MCF 10A (cell line): ENCODE measurements at regions not wholly inside any gene's neighbourhood (a gene's known extent, or its start where the extent isn't known, plus 50 kb on each side); places are given as distances from the start of the nearest gene placed in this dataset.

Experiments
- BruUV-seq: library from RNA; stranded (reverse); fragments of 400-500 nt; replicated peaks from 2 replicates; lab custom pipeline; 2021; lab: Mats Ljungman, UMichigan
- CTCF ChIA-PET: fragments of 300-600 bp; sonication (Branson Sonifier 250); formaldehyde crosslinking; extraction: SDS; loops from one replicate; lab custom pipeline; 2021; ENCODE audit warnings: antibody characterized with exemption, inconsistent platforms; lab: Yijun Ruan, JAX
- POLR2A ChIA-PET: fragments of 300-600, 350-650 bp; sonication (Branson Sonifier 250); formaldehyde crosslinking; extraction: SDS; loops from one replicate; lab custom pipeline; 2020; ENCODE audit warnings: antibody characterized with exemption, inconsistent platforms; lab: Yijun Ruan, JAX
- DNase-seq: peaks from one replicate; pipeline ENCODE4 v3.0.0-alpha.2; 2018; ENCODE audit not compliant: unreplicated experiment
- H3K27ac Mint-ChIP-seq: one replicate; pipeline ENCODE4 v1.8.0; 2022; ENCODE audit warnings: mild to moderate bottlenecking, low read depth, mixed read lengths; ENCODE audit not compliant: unreplicated experiment
- H3K27me3 Mint-ChIP-seq: one replicate; pipeline ENCODE4 v1.8.0; 2022; ENCODE audit warnings: mixed read lengths; ENCODE audit not compliant: insufficient read depth, unreplicated experiment
- H3K36me3 Mint-ChIP-seq: one replicate; pipeline ENCODE4 v1.8.0; 2022; ENCODE audit warnings: mild to moderate bottlenecking, moderate library complexity, mixed read lengths; ENCODE audit not compliant: insufficient read depth, unreplicated experiment
- H3K4me1 Mint-ChIP-seq: one replicate; pipeline ENCODE4 v1.8.0; 2022; ENCODE audit warnings: mixed read lengths; ENCODE audit not compliant: insufficient read depth, unreplicated experiment
- H3K4me3 Mint-ChIP-seq: one replicate; pipeline ENCODE4 v1.8.0; 2022; ENCODE audit warnings: mild to moderate bottlenecking, moderate library complexity, mixed read lengths; ENCODE audit not compliant: unreplicated experiment
- H3K9me3 Mint-ChIP-seq: one replicate; pipeline ENCODE4 v1.8.0; 2022; ENCODE audit warnings: mixed read lengths; ENCODE audit not compliant: unreplicated experiment
- CTCF ChIP-seq: fragments of 200-600 bp; IDR thresholded peaks from one replicate; pipeline ENCODE4 v1.8.0; 2022; ENCODE audit warnings: antibody characterized with exemption, mild to moderate bottlenecking; ENCODE audit not compliant: unreplicated experiment
- intact Hi-C: fragments of 100-400 bp; cut with micrococcal nuclease; formaldehyde crosslinking; loops from 2 replicates; pipeline ENCODE4 v1.14.1; 2022

- POLR2A ChIA-PET, result no interaction called here
- BruUV-seq, result no TSS peak
- DNase-seq, result no peak
- no peaks in the 10 kb centered on the region for H3K27me3 Mint-ChIP-seq
- H3K4me3 Mint-ChIP-seq, result no peak overlapping the region
- H3K9me3 Mint-ChIP-seq, result no peaks in the 10 kb centered on the region
- H3K36me3 Mint-ChIP-seq, result no peaks in the 10 kb centered on the region
- TF ChIP-seq CTCF, result no peak
- intact Hi-C loops, result no loop called here
- no peak overlapping the region for H3K27ac Mint-ChIP-seq
- no peaks in the 10 kb centered on the region for H3K4me1 Mint-ChIP-seq
- CTCF ChIA-PET, result no interaction called here
Observed at GRCh38 chr13:47719164-47719563, 281.9 kb downstream of the SUCLA2 start.

GRCh38 chr13:47718556-47718955 lies 282.5 kb downstream of the SUCLA2 start:
- CTCF ChIA-PET, result no interaction called here
- no peak overlapping the region for H3K27ac Mint-ChIP-seq
- no peak overlapping the region for H3K4me3 Mint-ChIP-seq
- no TSS peak for BruUV-seq
- no peaks in the 10 kb centered on the region for H3K9me3 Mint-ChIP-seq
- H3K27me3 Mint-ChIP-seq, result no peaks in the 10 kb centered on the region
- no peaks in the 10 kb centered on the region for H3K36me3 Mint-ChIP-seq
- H3K4me1 Mint-ChIP-seq, result no peaks in the 10 kb centered on the region
- no peak for DNase-seq
- no peak for TF ChIP-seq CTCF
- POLR2A ChIA-PET, result no interaction called here
- intact Hi-C loops, result no loop called here

GRCh38 chr13:47708386-47708785 lies 292.7 kb downstream of the SUCLA2 start:
- Mint-ChIP-seq H3K4me1 (peaks cover 12% of the 10 kb centered on the region), H3K4me3 (no peak overlapping the region), H3K27me3 (peaks cover 48% of the 10 kb centered on the region), H3K36me3 (no peaks in the 10 kb centered on the region), H3K9me3 (no peaks in the 10 kb centered on the region), H3K27ac (no peak overlapping the region)
- TF ChIP-seq CTCF, result no peak
- ChIA-PET POLR2A (no interaction called here), CTCF (no interaction called here)
- intact Hi-C loops, result no loop called here
- BruUV-seq, result no TSS peak
- peak; percentile 77 for DNase-seq

- Mint-ChIP-seq H3K4me3 (no peak overlapping the region), H3K27me3 (peaks cover 48% of the 10 kb centered on the region), H3K36me3 (no peaks in the 10 kb centered on the region), H3K4me1 (peaks cover 12% of the 10 kb centered on the region), H3K27ac (no peak overlapping the region), H3K9me3 (no peaks in the 10 kb centered on the region)
- TF ChIP-seq CTCF, result no peak
- intact Hi-C loops, result no loop called here
- DNase-seq, result no peak
- no TSS peak for BruUV-seq
- ChIA-PET POLR2A (no interaction called here), CTCF (interaction anchor here (0.8 to 1.0 kb wide), 2 partner anchors 68 to 815 kb away, joined by 3 to 4 read pairs; no protein-coding TSS in a partner anchor)
Observed at GRCh38 chr13:47707414-47707813, 293.7 kb downstream of the SUCLA2 start.
